ENCODE measurements at regions not wholly inside any gene's neighbourhood (a gene's known extent, or its start where the extent isn't known, plus 50 kb on each side); places are given as distances from the start of the nearest gene placed in this dataset.

DNA sequence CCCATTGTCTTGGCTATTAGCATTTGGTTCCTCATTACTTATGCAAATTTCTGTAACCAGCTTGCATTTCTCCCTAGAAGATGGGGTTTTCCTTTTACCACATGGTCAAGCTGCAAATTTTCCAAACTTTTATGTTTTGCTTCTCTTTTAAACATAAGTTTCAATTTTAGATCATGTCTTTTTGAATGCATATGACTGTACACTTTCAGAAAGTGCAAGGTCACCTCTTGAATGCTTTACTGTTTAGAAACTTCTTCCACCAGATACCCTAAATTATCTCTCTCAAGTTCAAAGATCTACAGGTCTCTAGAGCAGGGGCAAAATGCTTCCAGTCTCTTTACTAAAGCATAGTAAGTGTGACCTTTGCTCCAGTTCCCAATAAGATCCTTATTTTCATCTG is 837.6 kb upstream of the NXPH2 start:
- TF ChIP-seq POLR2AphosphoS5 (IDR thresholded peaks at IDR 0.05) = no peak
- TF ChIP-seq, protein P1, sequence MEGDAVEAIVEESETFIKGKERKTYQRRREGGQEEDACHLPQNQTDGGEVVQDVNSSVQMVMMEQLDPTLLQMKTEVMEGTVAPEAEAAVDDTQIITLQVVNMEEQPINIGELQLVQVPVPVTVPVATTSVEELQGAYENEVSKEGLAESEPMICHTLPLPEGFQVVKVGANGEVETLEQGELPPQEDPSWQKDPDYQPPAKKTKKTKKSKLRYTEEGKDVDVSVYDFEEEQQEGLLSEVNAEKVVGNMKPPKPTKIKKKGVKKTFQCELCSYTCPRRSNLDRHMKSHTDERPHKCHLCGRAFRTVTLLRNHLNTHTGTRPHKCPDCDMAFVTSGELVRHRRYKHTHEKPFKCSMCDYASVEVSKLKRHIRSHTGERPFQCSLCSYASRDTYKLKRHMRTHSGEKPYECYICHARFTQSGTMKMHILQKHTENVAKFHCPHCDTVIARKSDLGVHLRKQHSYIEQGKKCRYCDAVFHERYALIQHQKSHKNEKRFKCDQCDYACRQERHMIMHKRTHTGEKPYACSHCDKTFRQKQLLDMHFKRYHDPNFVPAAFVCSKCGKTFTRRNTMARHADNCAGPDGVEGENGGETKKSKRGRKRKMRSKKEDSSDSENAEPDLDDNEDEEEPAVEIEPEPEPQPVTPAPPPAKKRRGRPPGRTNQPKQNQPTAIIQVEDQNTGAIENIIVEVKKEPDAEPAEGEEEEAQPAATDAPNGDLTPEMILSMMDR (IDR thresholded peaks at IDR 0.05) = no peak
